ENCODE measurements at regions not wholly inside any gene's neighbourhood (a gene's known extent, or its start where the extent isn't known, plus 50 kb on each side); places are given as distances from the start of the nearest gene placed in this dataset.
A peak's percentile ranks its signal among the peaks of the same experiment; 100 is the strongest.

GRCh38 chr4:96380106-96380505 lies 540.2 kb downstream of the PDHA2 start:
- Histone ChIP-seq H3K4me2 (ENCODE audit: low read depth, low read length) (no peak overlapping the region), H2AK9ac (replicated peaks; ENCODE audit: low read depth, low read length, poor library complexity) (no peak overlapping the region), H3K4ac (ENCODE audit: low read depth, low read length) (no peak overlapping the region), H3K9me3 (ENCODE audit: control insufficient read depth, insufficient read depth, low read length) (peaks cover 2% of the 10 kb centered on the region; the same call in 1 of the 2 replicates), H3K79me1 (ENCODE audit: low read depth in 1 of 2, low read length in 2 of 2) (no peaks in the 10 kb centered on the region), H3K23ac (ENCODE audit: low read depth, low read length) (no peak overlapping the region), H2AK5ac (ENCODE audit: low read depth, low read length) (no peak overlapping the region), H3K9ac (ENCODE audit: low read depth, low read length) (no peak overlapping the region), H4K5ac (ENCODE audit: low read depth, low read length) (no peak overlapping the region), H3K56ac (ENCODE audit: extremely low read depth, insufficient read depth, low read length) (no peak overlapping the region), H3K27ac (ENCODE audit: insufficient read depth, low read length) (no peak overlapping the region), H2BK120ac (ENCODE audit: low read depth, low read length) (no peak overlapping the region), H4K20me1 (ENCODE audit: insufficient read depth, low read length) (no peaks in the 10 kb centered on the region), H3K4me1 (ENCODE audit: control insufficient read depth, insufficient read depth, low read length) (no peaks in the 10 kb centered on the region), H3K4me3 (ENCODE audit: insufficient read depth, low read depth, low read length) (no peak overlapping the region), H2BK5ac (ENCODE audit: low read depth, low read length, poor library complexity, severe bottlenecking) (no peak overlapping the region), H3K9me1 (ENCODE audit: insufficient read depth, low read length) (no peaks in the 10 kb centered on the region), H4K91ac (ENCODE audit: insufficient read depth, low read depth, low read length) (no peak overlapping the region), H3K18ac (ENCODE audit: low read depth, low read length) (no peak overlapping the region), H2BK15ac (ENCODE audit: low read depth, low read length) (no peak overlapping the region), H3K36me3 (ENCODE audit: control insufficient read depth, insufficient read depth, low read length) (no peaks in the 10 kb centered on the region), H3K14ac (replicated peaks; ENCODE audit: low read depth, low read length) (no peak overlapping the region), H2BK20ac (ENCODE audit: low read depth, low read length) (no peak overlapping the region), H3K27me3 (ENCODE audit: control insufficient read depth, insufficient read depth, low read length) (no peaks in the 10 kb centered on the region), H4K8ac (ENCODE audit: low read depth in 2 of 2, low read length in 2 of 2) (no peak overlapping the region), H2AFZ (replicated peaks; ENCODE audit: low read length, poor library complexity) (no peak overlapping the region)
- CTCF ChIA-PET, result interaction anchor here (1.5 kb wide), 1 partner anchor 15 kb away, joined by 3 read pairs; no protein-coding TSS in a partner anchor
- in situ Hi-C loops (cut with MboI; ENCODE audit: low sequenced_read_pairs) (no loop called here), intact Hi-C loops (cut with micrococcal nuclease) (no loop called here), dilution Hi-C loops (cut with HindIII; ENCODE audit: low sequenced_read_pairs, unreplicated experiment) (no loop called here)
- POLR2A ChIA-PET (ENCODE audit: unreplicated experiment), result no interaction called here
- DNase-seq (no peak), ATAC-seq (ENCODE audit: low read depth) (no peak)
- TF ChIP-seq, protein P1, sequence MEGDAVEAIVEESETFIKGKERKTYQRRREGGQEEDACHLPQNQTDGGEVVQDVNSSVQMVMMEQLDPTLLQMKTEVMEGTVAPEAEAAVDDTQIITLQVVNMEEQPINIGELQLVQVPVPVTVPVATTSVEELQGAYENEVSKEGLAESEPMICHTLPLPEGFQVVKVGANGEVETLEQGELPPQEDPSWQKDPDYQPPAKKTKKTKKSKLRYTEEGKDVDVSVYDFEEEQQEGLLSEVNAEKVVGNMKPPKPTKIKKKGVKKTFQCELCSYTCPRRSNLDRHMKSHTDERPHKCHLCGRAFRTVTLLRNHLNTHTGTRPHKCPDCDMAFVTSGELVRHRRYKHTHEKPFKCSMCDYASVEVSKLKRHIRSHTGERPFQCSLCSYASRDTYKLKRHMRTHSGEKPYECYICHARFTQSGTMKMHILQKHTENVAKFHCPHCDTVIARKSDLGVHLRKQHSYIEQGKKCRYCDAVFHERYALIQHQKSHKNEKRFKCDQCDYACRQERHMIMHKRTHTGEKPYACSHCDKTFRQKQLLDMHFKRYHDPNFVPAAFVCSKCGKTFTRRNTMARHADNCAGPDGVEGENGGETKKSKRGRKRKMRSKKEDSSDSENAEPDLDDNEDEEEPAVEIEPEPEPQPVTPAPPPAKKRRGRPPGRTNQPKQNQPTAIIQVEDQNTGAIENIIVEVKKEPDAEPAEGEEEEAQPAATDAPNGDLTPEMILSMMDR (conservative IDR thresholded peaks at IDR 0.05; ENCODE audit: low read depth, low read length), result no peak
- TF ChIP-seq RCOR1 (IDR thresholded peaks at IDR 0.05; ENCODE audit: insufficient replicate concordance, low read length) (no peak), MAFK (IDR thresholded peaks at IDR 0.05; ENCODE audit: low read depth, low read length) (peak; percentile 82), USF2 (IDR thresholded peaks at IDR 0.05; ENCODE audit: low read depth, low read length) (no peak)
- BruUV-seq (replicated peaks), result no TSS peak
